HG03432 (cell line): ENCODE measurements at regions not wholly inside any gene's neighbourhood (a gene's known extent, or its start where the extent isn't known, plus 50 kb on each side); places are given as distances from the start of the nearest gene placed in this dataset.
"Not testable (repeated sequence)": the region's sequence is repeated elsewhere in the genome, so short reads cannot be mapped to it uniquely, and the experiment has no call there.

Experiments used
- ATAC-seq: cut with Tn5 transposase; IDR thresholded peaks from one replicate; pipeline ENCODE4 v1.9.1; 2021; ENCODE audit warnings: mild to moderate bottlenecking, moderate library complexity; ENCODE audit not compliant: unreplicated experiment

GRCh38 chr2:83908750-83909149 lies 550.3 kb downstream of the SUCLG1 start:
- no peak for ATAC-seq

GRCh38 chr2:83901317-83901716 lies 557.8 kb downstream of the SUCLG1 start:
- ATAC-seq = no peak

- ATAC-seq = no peak
These were observed 558.2 kb downstream of the SUCLG1 start for GRCh38 chr2:83900862-83901261.

- no peak for ATAC-seq
These were observed 559.8 kb downstream of the SUCLG1 start for GRCh38 chr2:83899271-83899670.

GRCh38 chr2:83894976-83895375 lies 564.1 kb downstream of the SUCLG1 start:
- no peak for ATAC-seq

- ATAC-seq = no peak
These were observed 571.3 kb downstream of the SUCLG1 start for GRCh38 chr2:83887757-83888156.

GRCh38 chr2:83879127-83879526 lies 580.0 kb downstream of the SUCLG1 start:
- ATAC-seq = no peak

- not testable (repeated sequence) for ATAC-seq
These were observed 581.8 kb downstream of the SUCLG1 start for GRCh38 chr2:83877261-83877660.

- ATAC-seq = no peak
These were observed 584.2 kb downstream of the SUCLG1 start for GRCh38 chr2:83874712-83875430.

GRCh38 chr2:83874066-83874465 lies 585.0 kb downstream of the SUCLG1 start:
- no peak for ATAC-seq

- no peak for ATAC-seq
These were observed 586.0 kb downstream of the SUCLG1 start for GRCh38 chr2:83873110-83873509.

- no peak for ATAC-seq
These were observed 592.9 kb downstream of the SUCLG1 start for GRCh38 chr2:83866211-83866610.

GRCh38 chr2:83862600-83862999 lies 596.5 kb downstream of the SUCLG1 start:
- ATAC-seq = no peak

GRCh38 chr2:83860320-83860719 lies 598.8 kb downstream of the SUCLG1 start:
- no peak for ATAC-seq

- ATAC-seq = no peak
These were observed 599.5 kb downstream of the SUCLG1 start for GRCh38 chr2:83859553-83859952.

GRCh38 chr2:83851066-83851465 lies 608.0 kb downstream of the SUCLG1 start:
- ATAC-seq = no peak

- ATAC-seq = no peak
These were observed 608.9 kb downstream of the SUCLG1 start for GRCh38 chr2:83850071-83850725.

GRCh38 chr2:83844490-83844889 lies 614.6 kb downstream of the SUCLG1 start:
- ATAC-seq = no peak

GRCh38 chr2:83842421-83842820 lies 616.7 kb downstream of the SUCLG1 start:
- ATAC-seq = no peak

- ATAC-seq = no peak
These were observed 621.3 kb downstream of the SUCLG1 start for GRCh38 chr2:83837823-83838222.

GRCh38 chr2:83827618-83828017 lies 631.5 kb downstream of the SUCLG1 start:
- no peak for ATAC-seq

- no peak for ATAC-seq
These were observed 632.5 kb downstream of the SUCLG1 start for GRCh38 chr2:83826577-83826976.

GRCh38 chr2:83823229-83823628 lies 635.9 kb downstream of the SUCLG1 start:
- ATAC-seq = no peak
